ENCODE measurements at regions not wholly inside any gene's neighbourhood (a gene's known extent, or its start where the extent isn't known, plus 50 kb on each side); places are given as distances from the start of the nearest gene placed in this dataset.

GRCh38 chr15:36080759-36081158 is 498.7 kb upstream of the CDIN1 start:
- Histone ChIP-seq H3K27ac (no peak overlapping the region), H3K4me3 (no peak overlapping the region), H3K9me3 (peaks cover 0 to 43% (median 0%) of the 10 kb centered on the region in 4 donors), H3K4me1 (no peaks in the 10 kb centered on the region), H3K27me3 (no peaks in the 10 kb centered on the region), H3K36me3 (no peaks in the 10 kb centered on the region)
- WGBS, 2 donors = 60 to 75% methylated on average over 4 of the region's 4 CpGs
- TF ChIP-seq CTCF (IDR thresholded peaks at IDR 0.05) = no peak
- TF ChIP-seq POLR2A (IDR thresholded peaks at IDR 0.05) = no peak
- TF ChIP-seq EP300 (IDR thresholded peaks at IDR 0.05) = no peak
- DNase-seq (ENCODE audit: low spot score in 2 of 2) = no peak

DNA sequence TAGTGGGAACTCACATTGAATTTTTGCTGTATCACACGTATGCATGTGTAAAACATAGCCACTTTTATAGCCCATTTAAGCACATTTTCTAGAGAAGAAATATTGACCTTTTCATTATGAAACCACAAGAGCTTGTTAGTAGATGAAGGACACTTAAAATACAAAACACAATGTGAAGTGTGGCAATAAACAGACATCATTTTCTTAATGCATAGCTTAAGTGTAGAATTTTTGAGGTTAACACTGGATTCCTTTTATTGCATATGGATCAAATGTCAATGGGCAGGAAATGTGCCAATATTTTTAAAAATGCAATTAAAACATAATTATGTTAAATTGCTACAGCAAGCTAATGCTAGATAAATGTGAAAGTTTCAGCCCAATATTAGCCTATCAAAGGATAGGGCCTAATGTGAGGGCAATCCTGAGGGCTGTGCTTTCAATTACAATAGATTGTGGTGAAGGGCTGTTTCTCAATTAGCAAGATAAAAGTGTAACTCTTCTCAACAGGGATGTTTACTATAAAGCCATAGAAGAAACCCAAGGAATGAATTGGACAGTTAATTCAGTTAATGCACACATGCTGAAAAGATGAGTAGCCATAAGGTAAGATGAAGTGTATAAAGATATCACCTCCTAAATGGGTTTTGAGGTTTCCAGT is 489.0 kb upstream of the CDIN1 start:
- H3K27ac ChIP-seq = no peak overlapping the region
- no peak for TF ChIP-seq CTCF (IDR thresholded peaks at IDR 0.05)
- no peak for TF ChIP-seq POLR2A (IDR thresholded peaks at IDR 0.05)
- no peak for TF ChIP-seq EP300 (IDR thresholded peaks at IDR 0.05)
- H3K27me3 ChIP-seq = no peaks in the 10 kb centered on the region
- no peak for DNase-seq (ENCODE audit: low spot score in 2 of 2)
- H3K4me3 ChIP-seq = no peak overlapping the region
- no peaks in the 10 kb centered on the region for H3K4me1 ChIP-seq
- WGBS, 2 donors = 69 to 79% methylated on average over 1 of the region's 1 CpG
- peaks cover 0 to 7% (median 0%) of the 10 kb centered on the region in 4 donors for H3K9me3 ChIP-seq
- no peaks in the 10 kb centered on the region for H3K36me3 ChIP-seq

DNA sequence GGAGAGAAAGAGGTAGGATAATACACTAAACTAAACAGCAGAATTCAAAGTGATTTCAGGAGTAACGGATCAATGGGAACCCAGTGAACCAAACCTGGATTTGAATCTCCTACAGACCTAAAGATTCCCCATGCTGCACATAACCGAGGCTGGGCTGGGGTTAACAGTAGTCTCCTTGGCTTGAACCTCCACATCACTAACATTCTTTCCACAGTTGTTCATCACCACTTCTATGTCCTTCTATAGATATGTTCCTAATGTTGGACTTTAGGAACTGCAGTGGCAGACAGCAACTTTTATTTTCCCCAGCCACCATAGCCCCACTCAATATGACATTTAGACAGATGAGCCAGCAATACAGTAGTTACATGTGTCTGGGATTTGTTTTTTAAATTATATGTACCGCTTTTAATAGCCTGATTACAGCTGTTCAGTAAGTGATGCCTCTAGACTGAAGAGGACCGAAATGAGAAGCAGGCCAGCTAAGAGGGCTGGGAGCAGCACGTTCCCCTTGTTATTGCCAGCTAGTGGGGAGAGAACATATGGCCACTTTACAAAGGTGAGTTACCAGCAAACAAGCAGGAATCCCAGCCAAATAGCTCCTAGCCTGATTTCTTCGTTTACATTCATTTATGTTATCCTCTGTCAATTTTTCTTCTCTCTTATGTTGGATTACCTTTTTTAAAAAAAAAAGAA is 472.6 kb upstream of the CDIN1 start:
- Histone ChIP-seq H3K36me3 (no peaks in the 10 kb centered on the region), H3K27ac (no peak overlapping the region), H3K4me1 (peaks cover 0 to 8% (median 0%) of the 10 kb centered on the region in 4 donors), H3K27me3 (no peaks in the 10 kb centered on the region), H3K9me3 (no peaks in the 10 kb centered on the region), H3K4me3 (no peak overlapping the region)
- TF ChIP-seq EP300 (IDR thresholded peaks at IDR 0.05) = no peak
- no peak for TF ChIP-seq CTCF (IDR thresholded peaks at IDR 0.05)
- TF ChIP-seq POLR2A (IDR thresholded peaks at IDR 0.05) = no peak
- no peak for DNase-seq (ENCODE audit: low spot score in 2 of 2)
- 64 to 65% methylated on average over 6 of the region's 6 CpGs for WGBS, 2 donors

- Histone ChIP-seq H3K27ac (no peak overlapping the region), H3K36me3 (no peaks in the 10 kb centered on the region), H3K4me3 (no peak overlapping the region), H3K4me1 (peaks cover 0 to 8% (median 0%) of the 10 kb centered on the region in 4 donors), H3K9me3 (no peaks in the 10 kb centered on the region), H3K27me3 (no peaks in the 10 kb centered on the region)
- DNase-seq (ENCODE audit: low spot score in 2 of 2) = no peak
- TF ChIP-seq POLR2A (IDR thresholded peaks at IDR 0.05) (no peak), EP300 (IDR thresholded peaks at IDR 0.05) (no peak), CTCF (IDR thresholded peaks at IDR 0.05) (no peak)
- 85 to 92% methylated on average over 2 of the region's 2 CpGs for WGBS, 2 donors
Measured at GRCh38 chr15:36108541-36108940, 470.9 kb upstream of the CDIN1 start.

- no peaks in the 10 kb centered on the region for H3K27me3 ChIP-seq
- H3K36me3 ChIP-seq = no peaks in the 10 kb centered on the region
- no peak for DNase-seq (ENCODE audit: low spot score in 2 of 2)
- TF ChIP-seq CTCF (IDR thresholded peaks at IDR 0.05) (no peak), POLR2A (IDR thresholded peaks at IDR 0.05) (no peak), EP300 (IDR thresholded peaks at IDR 0.05) (no peak)
- no peaks in the 10 kb centered on the region for H3K9me3 ChIP-seq
- WGBS, 2 donors = 60 to 63% methylated on average over 2 of the region's 2 CpGs
- no peak overlapping the region for H3K27ac ChIP-seq
- H3K4me1 ChIP-seq = peaks cover 0 to 8% (median 0%) of the 10 kb centered on the region in 4 donors
- H3K4me3 ChIP-seq = no peak overlapping the region
Measured at GRCh38 chr15:36109943-36110658, 469.3 kb upstream of the CDIN1 start.

All from tibial nerve (tissue), 4 donors.